ENCODE measurements at regions not wholly inside any gene's neighbourhood (a gene's known extent, or its start where the extent isn't known, plus 50 kb on each side); places are given as distances from the start of the nearest gene placed in this dataset.

DNA sequence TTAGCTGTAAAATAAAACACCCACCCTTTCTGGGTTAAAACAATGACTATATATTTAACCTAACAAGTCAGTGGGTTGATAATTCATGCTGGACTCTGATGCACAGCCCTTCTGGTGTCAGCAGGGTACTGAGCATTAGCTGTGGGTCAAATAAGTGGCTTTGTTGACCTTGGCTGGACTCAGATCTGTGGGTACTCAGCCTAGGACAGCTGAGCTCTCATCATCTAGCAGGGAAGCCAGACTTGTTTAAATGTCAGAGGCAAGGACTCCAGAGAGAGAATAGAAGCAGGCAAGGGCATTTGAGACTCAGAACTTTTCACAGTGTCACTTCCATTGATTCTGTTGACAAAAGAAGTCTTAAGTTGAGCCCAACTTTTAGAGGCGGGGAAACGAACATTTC is 1063.8 kb upstream of the CDH8 start:
- H3K4me3 ChIP-seq (ENCODE audit: low read depth, low read length), result no peak overlapping the region

DNA sequence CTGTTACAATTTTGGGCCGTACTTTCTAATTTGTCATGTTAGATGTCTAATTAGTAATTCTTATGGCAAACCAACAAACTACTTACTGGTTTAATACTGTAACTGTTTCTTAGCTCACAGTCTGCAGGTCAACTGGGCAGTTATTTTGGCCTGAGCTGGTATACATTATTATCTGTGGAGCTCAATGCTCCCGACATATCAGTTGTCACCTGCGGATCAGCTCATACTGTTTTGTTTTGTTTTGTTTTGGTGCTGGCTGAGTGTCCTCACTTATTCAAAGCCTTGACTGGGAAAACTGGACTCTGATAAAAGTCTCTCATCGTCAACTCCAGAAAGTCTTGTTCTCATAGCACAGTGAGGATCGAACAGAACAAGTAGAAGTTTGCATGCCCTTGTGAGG is 1060.6 kb upstream of the CDH8 start:
- no peak overlapping the region for H3K4me3 ChIP-seq (ENCODE audit: low read depth, low read length)
- TF ChIP-seq, protein P1, sequence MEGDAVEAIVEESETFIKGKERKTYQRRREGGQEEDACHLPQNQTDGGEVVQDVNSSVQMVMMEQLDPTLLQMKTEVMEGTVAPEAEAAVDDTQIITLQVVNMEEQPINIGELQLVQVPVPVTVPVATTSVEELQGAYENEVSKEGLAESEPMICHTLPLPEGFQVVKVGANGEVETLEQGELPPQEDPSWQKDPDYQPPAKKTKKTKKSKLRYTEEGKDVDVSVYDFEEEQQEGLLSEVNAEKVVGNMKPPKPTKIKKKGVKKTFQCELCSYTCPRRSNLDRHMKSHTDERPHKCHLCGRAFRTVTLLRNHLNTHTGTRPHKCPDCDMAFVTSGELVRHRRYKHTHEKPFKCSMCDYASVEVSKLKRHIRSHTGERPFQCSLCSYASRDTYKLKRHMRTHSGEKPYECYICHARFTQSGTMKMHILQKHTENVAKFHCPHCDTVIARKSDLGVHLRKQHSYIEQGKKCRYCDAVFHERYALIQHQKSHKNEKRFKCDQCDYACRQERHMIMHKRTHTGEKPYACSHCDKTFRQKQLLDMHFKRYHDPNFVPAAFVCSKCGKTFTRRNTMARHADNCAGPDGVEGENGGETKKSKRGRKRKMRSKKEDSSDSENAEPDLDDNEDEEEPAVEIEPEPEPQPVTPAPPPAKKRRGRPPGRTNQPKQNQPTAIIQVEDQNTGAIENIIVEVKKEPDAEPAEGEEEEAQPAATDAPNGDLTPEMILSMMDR (IDR thresholded peaks at IDR 0.05; ENCODE audit: borderline replicate concordance, insufficient read depth, low read depth, low read length), result no peak

More for the DNA sequence above, 1063.8 kb upstream of the CDH8 start:
- TF ChIP-seq, protein P1 (IDR thresholded peaks at IDR 0.05; ENCODE audit: borderline replicate concordance, insufficient read depth, low read depth, low read length), result no peak

DNA sequence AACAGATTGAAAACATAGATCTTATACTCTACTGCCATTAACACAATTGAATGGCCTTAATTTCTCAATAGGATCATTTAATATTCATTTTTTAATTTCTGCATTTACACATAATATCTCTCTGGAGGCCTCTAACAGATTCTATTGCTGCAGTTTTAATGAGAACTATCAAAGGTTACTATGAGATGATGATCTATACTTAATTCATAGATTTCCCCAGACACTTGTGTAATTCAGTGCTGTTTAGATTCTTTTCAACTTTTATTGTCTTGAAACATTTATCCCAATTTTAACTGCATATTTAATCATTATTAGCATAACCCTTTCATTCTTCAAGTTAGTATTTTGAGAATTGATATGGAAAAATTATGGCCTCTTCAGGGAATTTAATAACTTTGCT is 1056.5 kb upstream of the CDH8 start:
- no peak overlapping the region for H3K4me3 ChIP-seq (ENCODE audit: low read depth, low read length)
- TF ChIP-seq, protein P1 (IDR thresholded peaks at IDR 0.05; ENCODE audit: borderline replicate concordance, insufficient read depth, low read depth, low read length), result no peak

DNA sequence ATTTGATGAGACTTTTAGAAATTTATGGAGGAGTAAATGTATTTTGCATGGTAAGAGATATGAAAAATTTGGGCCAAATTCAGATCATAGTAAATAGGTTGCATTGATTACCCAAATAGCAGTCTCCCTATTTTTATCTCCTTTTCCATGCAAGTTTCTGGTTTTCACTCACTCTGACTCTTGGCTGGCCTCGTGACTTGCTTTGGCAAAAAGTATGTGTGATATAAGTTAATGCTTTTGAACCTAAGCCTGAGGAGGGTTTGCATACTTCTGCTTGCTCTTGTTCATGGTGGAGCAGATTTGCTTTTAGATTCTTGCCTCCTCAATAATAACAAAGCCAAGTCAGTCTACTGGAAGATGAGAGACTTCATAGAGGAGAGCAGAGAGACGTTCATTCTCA is 1045.9 kb upstream of the CDH8 start:
- no peak overlapping the region for H3K4me3 ChIP-seq (ENCODE audit: low read depth, low read length)
- TF ChIP-seq, protein P1 (IDR thresholded peaks at IDR 0.05; ENCODE audit: borderline replicate concordance, insufficient read depth, low read depth, low read length), result no peak

DNA sequence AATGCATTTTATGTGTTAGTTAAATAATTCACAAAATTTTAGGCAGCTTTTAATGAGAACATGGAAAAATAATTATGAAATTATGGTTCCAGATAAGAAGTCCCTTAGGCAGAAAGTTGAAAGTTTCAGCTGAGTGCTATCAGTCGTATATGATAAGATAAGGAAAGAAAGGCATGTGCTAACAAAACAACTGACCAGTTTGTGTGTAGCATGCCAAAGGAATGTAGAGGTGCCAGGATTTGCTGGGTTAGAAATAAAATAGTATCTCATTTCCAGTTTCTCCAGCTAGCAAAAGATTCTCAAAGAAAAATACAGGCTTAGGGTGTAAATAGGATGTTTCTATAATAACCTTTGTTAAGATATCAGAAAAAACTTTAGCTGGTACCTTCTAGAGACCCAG is 1044.5 kb upstream of the CDH8 start:
- H3K4me3 ChIP-seq (ENCODE audit: low read depth, low read length), result no peak overlapping the region
- TF ChIP-seq, protein P1 (IDR thresholded peaks at IDR 0.05; ENCODE audit: borderline replicate concordance, insufficient read depth, low read depth, low read length), result no peak

DNA sequence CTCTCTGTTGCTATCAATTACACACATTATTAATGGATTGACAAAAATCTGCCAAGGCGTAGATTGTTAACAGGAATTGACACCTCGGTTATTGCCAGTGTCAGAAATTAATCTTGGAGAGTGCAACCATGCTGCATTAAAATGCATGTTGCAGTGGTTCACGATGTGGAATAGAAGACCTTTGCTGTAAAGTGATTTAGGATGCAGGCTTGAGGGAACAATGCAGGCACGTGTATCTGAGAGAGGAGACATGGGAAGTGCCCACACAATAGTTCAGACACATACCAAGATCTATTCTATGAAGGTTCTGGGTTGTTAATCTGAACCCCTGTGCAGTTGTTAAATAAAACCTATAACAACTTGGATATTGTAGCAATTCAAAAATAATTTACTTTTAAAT is 1032.8 kb upstream of the CDH8 start:
- TF ChIP-seq, protein P1 (IDR thresholded peaks at IDR 0.05; ENCODE audit: borderline replicate concordance, insufficient read depth, low read depth, low read length), result no peak
- no peak overlapping the region for H3K4me3 ChIP-seq (ENCODE audit: low read depth, low read length)

DNA sequence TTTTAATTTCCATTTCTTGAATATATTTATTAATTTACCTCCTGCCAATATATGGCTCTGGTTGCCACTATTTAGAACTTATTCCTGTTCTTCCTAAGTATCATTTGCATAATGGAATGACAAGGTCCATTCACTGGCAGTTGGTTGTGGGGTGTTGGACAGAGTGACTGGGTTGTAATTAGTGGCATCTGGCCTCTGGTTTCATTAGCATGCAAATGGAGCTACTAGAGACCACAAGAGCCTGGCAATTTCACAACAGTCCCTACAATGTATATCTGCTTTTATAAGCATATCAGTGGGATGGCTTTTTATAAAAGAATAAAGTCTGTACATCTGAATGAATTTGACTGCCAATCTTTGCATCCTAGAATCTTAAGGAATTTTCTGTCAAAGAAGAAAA is 1030.9 kb upstream of the CDH8 start:
- TF ChIP-seq, protein P1 (IDR thresholded peaks at IDR 0.05; ENCODE audit: borderline replicate concordance, insufficient read depth, low read depth, low read length), result no peak
- H3K4me3 ChIP-seq (ENCODE audit: low read depth, low read length), result no peak overlapping the region

All from GM12875 (cell line).